Stimulated activated memory B cell treated with anti-CD40 and anti-IgM and Interleukin-4, amounts not matched to agents 10 μg/mL and 1 μg/mL and 100 μg/mL, for 72 hours (primary cell): ENCODE measurements at regions not wholly inside any gene's neighbourhood (a gene's known extent, or its start where the extent isn't known, plus 50 kb on each side); places are given as distances from the start of the nearest gene placed in this dataset.

Experiments used
- ATAC-seq: fragments of 150-1000 bp; cut with Tn5 transposase; 2 replicates; pipeline ENCODE4 v1.10.0; 2021
- H3K27ac Mint-ChIP-seq: one replicate; pipeline ENCODE4 v1.8.0; 2022; ENCODE audit warnings: mild to moderate bottlenecking, mixed read lengths
- H3K27me3 Mint-ChIP-seq: one replicate; pipeline ENCODE4 v1.8.0; 2022; ENCODE audit warnings: mixed read lengths
- H3K36me3 Mint-ChIP-seq: one replicate; pipeline ENCODE4 v1.8.0; 2022; ENCODE audit warnings: mixed read lengths
- H3K4me1 Mint-ChIP-seq: one replicate; pipeline ENCODE4 v1.8.0; 2022; ENCODE audit warnings: mixed read lengths
- H3K4me3 Mint-ChIP-seq: one replicate; pipeline ENCODE4 v1.8.0; 2022; ENCODE audit warnings: mild to moderate bottlenecking, moderate library complexity, mixed read lengths
- H3K9me3 Mint-ChIP-seq: one replicate; pipeline ENCODE4 v1.8.0; 2022; ENCODE audit warnings: mixed read lengths

GRCh38 chr7:155401231-155401630 lies 56.7 kb upstream of the EN2 start:
- Mint-ChIP-seq H3K4me3 (no peak overlapping the region), H3K27me3 (peaks cover 81% of the 10 kb centered on the region), H3K9me3 (no peaks in the 10 kb centered on the region), H3K4me1 (no peaks in the 10 kb centered on the region), H3K27ac (no peak overlapping the region), H3K36me3 (no peaks in the 10 kb centered on the region)
- ATAC-seq = no peak

- Mint-ChIP-seq H3K9me3 (no peaks in the 10 kb centered on the region), H3K36me3 (no peaks in the 10 kb centered on the region), H3K27me3 (peaks cover 83% of the 10 kb centered on the region), H3K27ac (no peak overlapping the region), H3K4me3 (no peak overlapping the region), H3K4me1 (no peaks in the 10 kb centered on the region)
- no peak for ATAC-seq
These were observed 56.0 kb upstream of the EN2 start for GRCh38 chr7:155401884-155402283.

DNA sequence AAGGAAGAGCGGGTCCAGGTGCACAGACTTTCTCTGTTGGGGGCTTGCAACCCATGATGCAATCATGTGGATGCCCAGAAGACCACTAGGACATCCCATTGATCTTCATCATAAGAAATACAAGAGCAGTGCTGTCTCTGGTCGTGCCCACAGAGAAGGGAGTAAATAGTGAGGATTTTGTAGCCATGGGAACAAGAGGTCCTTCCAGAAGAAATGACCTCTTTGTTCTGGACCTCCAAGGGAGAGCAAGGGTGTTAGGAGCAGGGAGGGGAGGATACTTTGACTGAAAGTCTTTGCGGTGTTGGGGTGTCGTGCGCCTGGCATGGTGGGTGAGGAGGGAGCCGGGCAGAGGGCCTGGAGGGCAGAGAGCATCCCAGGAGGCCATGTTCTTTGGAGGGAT lies 55.0 kb upstream of the EN2 start:
- H3K27ac Mint-ChIP-seq = no peak overlapping the region

GRCh38 chr7:155404976-155405375 lies 53.0 kb upstream of the EN2 start:
- ATAC-seq = no peak
- Mint-ChIP-seq H3K27ac (no peak overlapping the region), H3K36me3 (no peaks in the 10 kb centered on the region), H3K27me3 (peaks cover 78% of the 10 kb centered on the region), H3K4me1 (peaks cover 10% of the 10 kb centered on the region), H3K9me3 (peaks cover 2% of the 10 kb centered on the region), H3K4me3 (no peak overlapping the region)

More for the DNA sequence above, 55.0 kb upstream of the EN2 start:
- Mint-ChIP-seq H3K9me3 (no peaks in the 10 kb centered on the region), H3K4me3 (no peak overlapping the region), H3K36me3 (no peaks in the 10 kb centered on the region), H3K27me3 (peaks cover 76% of the 10 kb centered on the region), H3K4me1 (no peaks in the 10 kb centered on the region)
- no peak for ATAC-seq

DNA sequence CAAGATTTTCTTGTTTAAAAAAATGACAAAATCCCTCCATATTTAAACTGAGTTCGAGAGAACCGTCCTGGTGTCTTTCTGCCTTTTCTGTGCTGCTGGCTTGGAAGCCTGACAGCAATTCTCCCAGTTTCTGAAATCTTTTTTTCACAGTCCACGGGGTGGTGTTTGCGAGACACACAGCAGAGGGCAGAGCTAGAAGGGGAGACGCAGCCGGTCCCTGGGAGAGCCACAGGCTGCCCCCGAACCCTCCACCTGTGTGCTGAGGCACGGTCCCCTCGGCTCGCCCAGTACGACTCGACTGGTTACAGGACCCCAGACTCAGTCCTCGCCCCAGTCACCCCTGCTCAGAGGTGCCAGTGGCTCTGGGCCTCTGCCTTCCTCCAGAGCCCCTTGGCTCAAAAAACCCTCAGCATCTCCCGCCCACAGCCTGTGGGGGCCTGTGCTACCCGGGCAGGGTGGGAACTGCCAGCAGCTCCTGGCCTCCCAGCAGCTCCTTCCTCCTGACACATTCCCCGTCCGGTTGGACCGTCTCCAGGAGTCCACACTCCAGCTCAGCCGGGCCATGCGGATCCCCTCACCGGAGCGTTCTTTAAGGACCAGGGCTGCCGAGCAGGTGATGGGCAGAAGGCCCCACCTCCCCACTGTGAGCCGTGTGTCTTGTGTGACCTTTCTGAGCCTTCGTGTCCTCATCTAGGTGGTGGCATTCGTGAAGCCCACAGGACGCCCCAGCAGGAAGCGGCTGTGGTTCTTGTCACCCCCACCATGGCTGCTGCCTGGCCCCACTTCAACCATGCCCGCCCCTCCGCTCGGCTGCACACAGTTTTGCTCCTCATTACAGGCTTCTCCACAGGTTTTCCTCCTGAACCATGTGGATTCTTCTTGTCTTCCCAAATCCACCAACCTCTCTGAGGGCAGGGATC lies 52.3 kb upstream of the EN2 start:
- Mint-ChIP-seq H3K4me1 (peaks cover 10% of the 10 kb centered on the region), H3K9me3 (peaks cover 2% of the 10 kb centered on the region), H3K36me3 (no peaks in the 10 kb centered on the region), H3K27me3 (peaks cover 78% of the 10 kb centered on the region), H3K4me3 (no peak overlapping the region), H3K27ac (no peak overlapping the region)
- no peak for ATAC-seq

- H3K27ac Mint-ChIP-seq = no peak overlapping the region
- no peaks in the 10 kb centered on the region for H3K36me3 Mint-ChIP-seq
- peaks cover 16% of the 10 kb centered on the region for H3K4me1 Mint-ChIP-seq
- peaks cover 2% of the 10 kb centered on the region for H3K9me3 Mint-ChIP-seq
- H3K4me3 Mint-ChIP-seq = no peak overlapping the region
- peaks cover 84% of the 10 kb centered on the region for H3K27me3 Mint-ChIP-seq
- ATAC-seq = no peak
These were observed 50.1 kb upstream of the EN2 start for GRCh38 chr7:155407799-155408198.
